HG03139 (cell line): ENCODE measurements at regions not wholly inside any gene's neighbourhood (a gene's known extent, or its start where the extent isn't known, plus 50 kb on each side); places are given as distances from the start of the nearest gene placed in this dataset.

Source experiments
- ATAC-seq: cut with Tn5 transposase; IDR thresholded peaks from one replicate; pipeline ENCODE4 v1.9.1; 2021; ENCODE audit not compliant: unreplicated experiment

DNA sequence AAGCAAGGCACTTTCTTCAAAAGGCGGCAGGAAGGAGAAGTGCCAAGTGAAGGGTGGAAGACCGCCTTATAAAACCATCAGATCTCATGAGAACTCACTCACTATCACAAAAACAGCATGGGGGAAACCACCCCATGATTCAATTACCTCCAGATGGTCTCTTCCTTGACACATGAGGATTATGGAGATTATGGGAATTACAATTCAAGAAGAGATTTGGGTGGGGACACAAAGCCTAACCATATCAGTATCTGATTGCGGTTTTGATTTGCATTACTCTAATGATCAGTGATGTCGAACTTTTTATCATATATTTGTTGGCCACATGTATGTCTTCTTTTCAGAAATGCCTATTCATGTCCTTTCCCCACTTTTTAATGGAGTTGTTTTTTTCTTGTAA lies 549.3 kb upstream of the IL12A start:
- ATAC-seq, result no peak

DNA sequence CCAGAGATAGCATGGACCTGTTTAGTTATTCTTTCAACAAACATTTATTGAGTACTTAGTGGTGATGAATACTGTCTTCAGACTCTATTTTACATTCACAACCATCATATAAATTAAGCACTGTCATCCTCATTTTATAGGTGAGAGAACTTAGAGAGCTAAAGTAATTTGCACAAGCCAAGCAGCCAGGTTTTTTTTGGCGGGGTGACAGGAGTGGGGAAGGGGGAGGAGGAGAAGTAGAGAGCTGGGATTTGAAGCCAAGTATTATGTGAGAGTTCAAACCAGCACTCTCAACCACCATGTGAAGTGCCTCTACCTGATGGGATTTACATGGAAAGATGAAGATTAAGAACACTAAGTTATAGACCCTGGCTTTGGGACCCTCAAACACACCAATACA lies 547.4 kb upstream of the IL12A start:
- ATAC-seq, result no peak

DNA sequence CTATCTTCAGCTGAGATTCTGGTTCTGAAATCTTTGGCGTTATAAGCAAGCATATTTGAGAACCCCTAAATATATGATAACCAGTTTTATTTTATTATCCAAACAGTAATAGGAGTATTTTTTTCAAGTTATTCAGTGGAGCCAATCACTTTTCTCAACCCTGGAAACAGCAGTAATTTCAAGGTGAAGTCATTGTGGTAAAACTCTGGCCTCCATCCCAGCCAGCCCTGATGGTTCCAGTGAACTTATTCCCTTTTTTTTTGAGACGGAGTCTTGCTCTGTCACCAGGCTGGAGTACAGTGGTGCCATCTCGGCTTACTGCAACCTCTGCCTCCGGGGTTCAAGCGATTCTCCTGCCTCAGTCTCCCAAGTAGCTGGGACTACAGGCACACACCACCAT lies 545.4 kb upstream of the IL12A start:
- ATAC-seq, result no peak

DNA sequence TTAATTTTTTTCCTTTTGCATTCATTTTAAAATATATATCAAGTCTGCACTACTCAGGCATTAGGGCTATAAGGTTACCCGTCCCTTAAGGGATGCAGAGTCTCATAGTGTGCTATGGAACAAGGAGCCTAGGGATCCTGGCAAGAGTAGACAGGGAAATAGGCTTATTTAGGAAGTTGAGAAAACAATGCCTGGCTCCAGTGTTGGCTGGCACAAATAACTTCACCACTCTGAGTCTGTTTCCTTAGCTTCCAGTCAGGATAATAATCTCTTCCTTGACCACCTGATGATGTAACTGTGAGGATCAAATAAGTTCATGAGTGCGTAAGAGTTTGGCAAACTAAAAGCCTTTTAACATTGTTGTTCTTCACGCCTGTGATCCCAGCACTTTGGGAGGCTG lies 540.8 kb upstream of the IL12A start:
- no peak for ATAC-seq

DNA sequence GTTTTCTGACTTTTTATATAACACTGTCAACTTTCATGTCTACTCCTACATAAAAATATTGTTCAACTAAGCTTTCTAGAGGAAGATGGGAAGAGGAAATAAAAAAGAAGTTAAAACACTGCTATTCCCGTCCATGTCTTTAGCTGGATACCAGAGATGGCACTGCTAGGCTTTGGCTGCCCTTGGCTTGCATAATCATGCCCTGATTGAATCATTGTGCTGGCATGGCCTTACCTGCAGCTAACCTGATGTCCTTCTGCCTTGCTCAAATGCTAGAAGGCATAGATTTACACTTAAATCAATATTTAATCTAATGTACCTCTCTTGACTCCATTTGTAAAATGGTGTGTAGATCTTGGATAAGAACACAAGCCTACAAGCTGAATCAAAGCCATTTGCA lies 539.7 kb upstream of the IL12A start:
- ATAC-seq, result no peak

DNA sequence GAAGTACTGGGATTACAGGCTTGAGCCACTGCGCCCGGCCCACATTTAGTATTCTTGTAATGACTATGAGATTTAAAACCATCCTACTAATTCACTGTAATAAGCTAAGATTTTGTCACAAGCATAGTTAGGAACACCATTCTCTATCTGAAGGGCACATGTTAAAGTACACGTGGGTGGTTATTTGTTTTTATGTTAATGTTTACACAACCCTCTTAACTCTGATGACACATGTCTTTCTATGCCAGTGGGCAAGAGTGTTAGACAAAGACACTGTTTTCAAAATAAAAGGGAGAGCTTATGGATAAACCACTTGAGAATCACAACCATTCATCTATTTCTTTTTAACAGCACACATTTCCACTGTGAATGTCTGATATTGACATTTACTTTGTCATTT lies 537.6 kb upstream of the IL12A start:
- no peak for ATAC-seq

DNA sequence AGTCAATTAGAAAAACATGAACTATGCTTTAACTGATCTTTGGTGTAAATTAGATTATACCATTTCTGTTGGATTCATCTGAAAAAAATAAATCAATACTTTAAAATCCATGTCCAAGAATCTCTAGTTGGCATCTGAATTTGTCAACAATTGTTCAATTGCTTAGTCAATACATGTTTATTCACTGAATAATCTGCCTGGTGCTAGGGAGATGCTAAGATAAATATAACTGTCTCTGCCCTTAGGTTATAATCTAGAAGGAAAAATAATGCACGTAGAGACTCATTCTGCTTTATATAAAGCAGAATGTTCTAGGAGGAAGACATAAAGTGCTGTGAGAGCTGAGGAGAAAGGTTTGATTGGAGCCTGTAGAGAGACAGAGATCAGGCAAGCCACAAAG lies 537.2 kb upstream of the IL12A start:
- no peak for ATAC-seq

DNA sequence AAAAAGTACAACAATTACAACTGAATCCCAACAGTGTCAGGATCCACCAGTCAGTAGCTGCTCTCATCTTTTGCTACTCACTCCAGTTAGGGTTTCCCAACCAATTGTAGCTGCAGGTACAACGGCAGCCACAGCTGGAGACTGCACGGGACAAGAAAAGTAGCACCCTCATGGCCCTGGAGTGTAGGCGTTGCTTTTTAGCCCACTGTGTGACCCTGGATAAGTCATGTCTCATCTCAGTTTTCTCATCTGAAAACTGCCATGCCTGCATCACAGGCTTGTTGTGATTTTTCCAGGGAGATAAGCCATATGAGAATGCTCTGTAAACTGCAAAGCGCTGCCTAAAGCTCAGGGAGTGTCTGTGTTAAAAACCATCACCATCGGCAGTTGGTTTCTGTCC lies 535.6 kb upstream of the IL12A start:
- no peak for ATAC-seq

DNA sequence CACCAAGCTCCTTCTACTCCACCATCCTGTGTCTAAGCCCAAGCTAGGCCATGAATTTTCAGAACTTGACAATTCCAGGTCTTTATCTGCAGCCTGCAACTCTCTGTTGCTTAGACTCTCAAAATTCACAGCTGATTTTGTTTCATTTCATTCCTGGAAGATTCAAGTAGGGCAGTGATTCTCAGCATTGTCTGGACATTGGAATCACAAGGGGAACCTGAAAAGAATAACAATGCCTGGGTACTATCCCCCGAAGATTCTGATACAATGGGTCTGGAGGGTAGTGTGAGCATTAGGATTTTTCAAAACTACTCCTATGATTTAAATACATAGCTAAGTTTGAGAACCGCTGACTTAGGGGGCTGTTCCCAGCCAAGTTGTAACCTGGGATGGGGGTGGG lies 534.7 kb upstream of the IL12A start:
- no peak for ATAC-seq

DNA sequence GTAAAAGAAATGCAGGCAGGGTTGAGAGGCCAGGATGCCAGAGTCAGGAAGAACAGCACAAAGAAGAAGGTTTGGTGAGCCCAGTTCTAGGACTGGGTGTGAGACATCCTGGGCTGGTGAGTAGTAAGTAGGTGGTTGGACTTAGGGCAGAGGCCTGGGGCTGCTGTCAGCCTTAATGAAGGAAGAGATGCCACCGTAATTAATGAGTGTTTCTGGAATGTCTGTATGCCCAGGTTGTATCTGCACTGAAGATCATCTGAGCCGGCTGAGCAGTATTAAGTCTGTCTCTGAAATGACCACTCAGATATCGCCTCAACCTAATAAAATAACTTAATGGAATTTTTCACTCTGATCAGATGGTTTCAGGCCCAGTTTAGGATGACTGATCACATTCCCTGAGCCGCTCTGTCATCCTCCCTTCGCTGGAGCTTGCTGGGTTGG lies 532.9 kb upstream of the IL12A start:
- no peak for ATAC-seq

DNA sequence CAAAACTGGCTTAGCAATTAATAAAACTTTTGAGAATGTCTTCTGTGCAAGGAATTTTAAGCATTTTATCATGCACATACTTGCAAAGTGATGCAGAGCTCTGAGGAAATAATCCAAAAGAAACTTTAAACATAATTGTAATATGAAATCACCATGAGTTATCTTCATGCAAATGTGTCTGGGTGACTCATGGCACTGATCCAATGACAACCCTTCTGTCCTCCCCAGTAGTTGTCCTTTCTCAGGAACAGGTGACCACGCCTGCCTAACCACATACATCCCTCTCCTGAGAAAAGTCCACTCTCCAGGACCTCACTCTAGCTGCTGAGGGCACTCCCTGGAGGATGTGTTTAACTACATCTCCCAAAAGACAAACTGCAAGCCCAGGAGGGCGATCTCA lies 530.6 kb upstream of the IL12A start:
- ATAC-seq, result no peak

DNA sequence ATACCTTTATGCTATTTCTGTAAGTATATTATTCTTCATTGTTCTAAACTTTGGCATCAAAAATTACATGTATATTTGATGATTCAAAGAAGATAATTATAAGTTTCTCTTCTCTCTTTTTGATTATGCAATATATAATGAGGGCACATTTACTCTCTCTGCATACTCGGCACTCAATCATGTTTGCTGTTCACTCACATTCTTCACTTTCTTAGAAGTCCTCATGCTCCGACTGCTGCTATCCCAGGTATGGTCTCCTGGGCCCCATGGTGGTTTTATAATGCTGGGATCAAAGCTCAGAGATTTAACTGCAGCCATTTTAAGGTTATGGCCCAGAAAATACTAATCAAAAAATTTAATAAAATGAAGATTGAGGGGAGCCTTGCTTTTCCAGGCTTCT lies 529.7 kb upstream of the IL12A start:
- no peak for ATAC-seq

DNA sequence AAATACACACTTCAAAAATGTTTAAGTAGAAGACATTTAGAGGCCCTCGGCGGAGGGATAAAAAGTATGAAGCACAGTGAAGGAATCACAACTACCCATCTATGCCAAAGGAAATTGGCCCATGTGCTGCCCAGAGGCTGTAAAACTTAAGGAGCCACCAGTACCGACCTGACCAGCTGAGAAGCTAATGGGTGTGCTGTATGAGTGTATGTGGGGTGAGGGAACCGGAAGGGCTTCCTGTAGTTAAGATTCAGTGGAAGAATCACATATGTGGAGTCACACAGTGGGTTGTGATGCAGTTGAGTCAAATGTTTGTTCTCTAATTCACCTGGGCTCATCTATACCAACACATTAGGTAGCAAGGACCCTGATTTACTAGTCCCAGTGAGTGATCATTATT lies 516.0 kb upstream of the IL12A start:
- ATAC-seq, result no peak

DNA sequence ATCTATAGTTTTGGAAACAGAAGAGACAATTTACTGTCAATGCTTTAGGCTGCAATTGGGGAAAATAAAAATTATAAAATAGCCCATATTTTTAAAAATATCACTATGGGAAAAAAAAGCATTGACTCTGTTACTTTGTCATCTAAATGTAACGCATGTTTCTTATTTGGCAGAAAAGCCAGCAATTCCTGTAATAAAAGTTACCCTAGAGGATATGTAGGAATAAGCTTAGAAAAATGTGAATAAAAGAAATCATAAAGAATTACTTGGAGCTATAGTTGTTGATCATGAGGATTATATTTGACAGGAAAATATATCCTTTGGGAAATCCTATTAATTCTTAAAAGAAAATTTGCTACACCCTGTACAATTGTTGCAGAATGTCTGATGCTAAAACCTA lies 515.4 kb upstream of the IL12A start:
- no peak for ATAC-seq

DNA sequence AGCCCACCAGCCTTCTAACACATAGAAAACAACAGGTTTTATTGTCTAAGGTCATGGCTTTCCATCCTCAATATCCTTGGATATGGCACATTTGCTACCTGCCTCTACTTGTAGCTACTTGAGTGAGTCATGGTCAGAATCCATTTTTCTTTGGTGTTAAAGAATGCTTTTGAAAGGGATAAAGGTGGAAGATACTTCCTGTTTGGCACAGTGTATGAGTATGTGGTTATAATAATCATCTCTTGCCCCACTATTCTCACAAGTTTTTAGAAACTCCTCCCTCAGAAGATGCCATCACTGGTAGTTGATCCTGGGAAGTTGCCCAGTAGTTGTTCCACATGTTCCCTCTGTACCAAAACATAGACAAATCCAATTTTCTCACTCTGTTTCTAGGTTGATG lies 508.6 kb upstream of the IL12A start:
- ATAC-seq, result no peak

DNA sequence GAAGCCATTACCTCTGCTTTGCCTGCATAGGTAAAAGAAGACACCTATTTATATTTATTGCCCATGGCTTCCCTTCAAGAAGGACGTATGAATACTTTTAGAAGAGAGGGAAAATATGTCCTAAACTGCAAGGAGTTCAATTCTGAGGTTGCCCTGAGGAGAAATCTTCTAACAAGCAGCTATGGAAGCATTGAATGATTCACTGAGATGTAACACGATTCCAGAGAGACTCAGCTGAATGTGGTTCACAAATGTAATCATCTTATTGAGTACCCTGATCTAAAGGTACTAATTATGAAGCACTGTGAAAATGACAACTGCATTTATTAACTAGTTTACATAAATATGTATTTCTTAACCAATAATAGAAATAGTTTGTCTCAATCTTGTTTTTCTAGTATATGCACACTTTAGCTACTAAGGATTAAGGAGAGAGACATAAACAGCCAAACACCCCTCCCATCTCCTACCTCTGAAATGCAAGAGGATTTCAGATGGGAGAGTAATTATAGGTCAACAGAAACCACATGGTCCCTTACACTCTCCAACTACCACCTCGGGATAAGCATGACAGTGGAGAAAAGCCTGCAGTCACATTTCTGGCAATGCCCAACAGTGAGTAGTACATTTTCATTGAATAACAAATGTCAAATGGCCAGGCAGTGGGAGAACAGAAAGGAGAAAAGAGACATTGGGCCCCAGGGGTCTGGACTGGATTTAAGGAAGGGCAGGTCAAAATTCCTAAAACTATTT lies 506.2 kb upstream of the IL12A start:
- no peak for ATAC-seq

DNA sequence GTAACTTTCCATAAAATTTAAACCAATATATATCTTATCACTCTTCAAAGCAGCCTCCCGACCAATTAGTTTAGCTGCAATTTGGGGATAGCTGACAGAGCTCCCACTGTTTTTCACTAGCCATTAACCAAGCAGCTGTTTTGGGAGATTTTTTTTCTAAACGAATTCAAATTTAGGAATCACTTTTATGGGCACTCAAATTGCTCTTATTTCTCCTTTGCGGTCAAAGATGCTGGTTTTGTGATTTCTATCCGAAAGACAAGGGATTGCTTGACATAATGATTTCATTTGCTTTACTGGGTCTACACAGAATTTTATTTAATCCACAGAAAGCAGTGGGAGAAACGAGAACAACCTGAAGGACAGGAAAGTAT lies 505.7 kb upstream of the IL12A start:
- ATAC-seq, result no peak

DNA sequence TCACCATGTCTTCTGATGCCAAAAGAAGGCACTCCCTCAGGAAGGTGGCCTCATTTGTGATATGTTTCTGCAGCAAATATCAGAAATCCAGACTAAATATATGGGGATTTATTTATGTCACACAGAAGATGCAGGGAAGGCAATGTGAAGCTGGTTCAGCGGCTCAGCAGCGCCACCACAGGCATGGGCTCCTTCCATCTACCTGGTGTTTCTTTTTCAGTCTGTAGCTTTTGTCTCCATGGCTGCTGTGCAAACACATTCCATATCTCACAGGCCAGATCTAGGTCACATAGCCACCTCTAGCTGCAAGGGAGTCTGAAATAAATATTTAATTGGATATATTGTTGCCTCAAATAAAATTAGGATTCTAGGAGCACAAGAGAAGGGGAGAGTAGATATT lies 502.1 kb upstream of the IL12A start:
- no peak for ATAC-seq

DNA sequence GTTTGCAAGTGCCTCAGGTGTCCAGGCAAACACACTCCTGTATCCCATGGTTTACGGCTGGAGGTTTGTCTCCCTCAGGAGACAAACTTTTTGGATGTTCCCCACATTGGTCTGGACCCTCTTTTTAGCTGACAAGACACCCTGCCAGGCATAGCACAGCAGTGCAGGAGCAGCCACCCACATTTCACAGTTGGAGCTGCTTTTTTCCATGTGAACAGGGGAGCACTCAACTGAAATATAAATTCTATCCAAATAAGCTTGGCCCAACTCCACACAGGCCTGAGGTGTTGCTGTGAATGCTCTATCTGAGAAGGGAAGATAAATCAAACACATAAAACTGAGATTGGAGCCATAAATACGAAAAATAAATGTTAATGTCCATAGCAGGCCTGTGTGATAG lies 501.3 kb upstream of the IL12A start:
- ATAC-seq, result no peak

DNA sequence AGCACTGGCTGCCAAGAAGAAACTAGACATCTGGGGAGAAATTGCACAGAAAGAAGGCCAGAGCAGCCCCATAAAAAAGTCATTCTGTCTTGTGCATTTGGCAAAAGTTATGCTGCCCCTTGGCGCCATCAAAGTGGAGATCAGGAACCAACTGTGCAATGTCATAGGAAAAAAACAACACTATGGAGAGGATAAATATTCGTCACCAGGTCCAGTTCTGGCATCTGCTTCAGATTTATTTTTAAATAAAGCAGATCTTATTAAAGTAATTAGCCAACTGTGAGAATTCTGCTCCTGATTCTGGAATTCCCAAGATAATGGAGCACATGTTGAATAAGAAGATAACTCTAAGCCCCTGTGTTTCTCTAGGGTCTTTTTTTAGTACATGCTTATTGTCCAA lies 500.0 kb upstream of the IL12A start:
- ATAC-seq, result no peak

DNA sequence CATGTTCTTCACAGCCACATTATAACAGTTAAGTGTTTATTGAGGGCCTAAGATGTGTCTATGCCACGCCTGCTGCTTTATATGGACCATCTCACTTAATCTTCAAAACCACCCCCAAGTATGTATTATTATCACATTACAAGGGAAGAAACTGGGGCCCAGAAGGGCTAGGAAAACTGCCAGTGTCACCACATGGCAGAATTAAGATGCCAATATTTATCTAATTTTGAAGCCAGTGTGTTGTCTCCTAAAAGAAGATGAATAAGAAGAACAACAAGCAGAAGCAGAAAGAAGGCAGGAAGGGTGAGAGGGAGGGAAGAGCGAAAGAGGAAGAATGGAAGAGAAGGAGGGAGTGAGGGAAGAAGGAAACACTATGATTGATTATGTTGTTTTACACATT lies 491.3 kb upstream of the IL12A start:
- ATAC-seq, result no peak

DNA sequence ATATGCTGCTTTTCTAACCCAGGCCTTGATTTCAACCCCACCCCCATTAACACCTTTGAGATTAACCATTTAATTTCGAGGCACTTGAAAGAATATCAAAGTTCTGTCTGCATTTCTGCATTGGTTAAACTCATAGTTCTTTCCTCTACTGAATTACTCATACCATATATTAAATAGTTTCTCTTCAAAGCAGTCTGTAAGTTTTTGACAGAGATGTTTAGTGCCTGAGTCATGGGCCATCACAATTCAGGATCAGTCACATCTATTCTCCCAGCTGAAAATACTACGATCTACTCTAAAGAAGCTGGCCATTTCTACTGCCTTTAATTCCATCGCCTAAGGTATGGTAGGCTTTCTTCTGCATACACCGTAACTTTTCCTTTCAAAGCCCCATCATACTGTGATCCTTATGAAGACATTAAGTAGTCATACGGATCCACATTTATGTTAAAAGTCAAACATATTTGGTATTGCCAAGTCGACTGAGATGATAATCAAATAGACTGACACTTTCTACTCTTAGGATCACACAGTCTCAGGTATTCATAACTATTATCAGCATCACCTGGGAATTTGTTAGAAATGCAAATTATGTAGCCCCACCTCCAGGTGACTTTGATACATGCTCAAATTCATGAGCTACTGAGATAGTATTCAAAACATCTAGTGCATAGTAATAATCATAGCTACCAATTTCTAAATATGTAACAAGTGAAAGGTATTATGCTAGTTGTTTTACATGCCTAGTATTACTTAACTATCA lies 489.4 kb upstream of the IL12A start:
- ATAC-seq, result no peak

DNA sequence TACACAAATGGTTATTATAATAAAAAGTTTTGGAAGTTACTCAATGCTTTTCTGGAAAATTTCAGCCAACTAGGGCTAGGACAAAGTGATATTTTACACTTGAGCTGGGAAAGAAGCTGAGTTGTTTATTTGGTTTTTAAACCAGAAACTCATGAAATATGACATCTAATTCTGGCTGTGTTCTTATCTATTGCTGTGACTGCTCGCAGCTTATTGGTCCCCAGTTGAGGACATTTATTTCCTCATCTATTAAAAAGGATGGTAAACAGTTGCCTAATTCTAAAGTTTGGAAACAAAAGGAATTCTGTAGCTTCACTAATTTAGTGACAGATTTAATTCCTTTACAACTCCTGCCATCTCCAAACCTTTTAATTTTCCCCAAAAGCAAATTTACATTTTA lies 487.6 kb upstream of the IL12A start:
- no peak for ATAC-seq
